SU-DHL-6 (cell line): ENCODE measurements at regions not wholly inside any gene's neighbourhood (a gene's known extent, or its start where the extent isn't known, plus 50 kb on each side); places are given as distances from the start of the nearest gene placed in this dataset.

ENCODE experiments used
- EZH2phosphoT487 ChIP-seq: fragments of 200-600 bp; sonication (generic), shearing (Covaris generic); conservative IDR thresholded peaks from 2 replicates; pipeline ENCODE4 v1.6.1; 2018; ENCODE audit warnings: mild to moderate bottlenecking, antibody characterized with exemption, low read length, moderate library complexity, mixed read lengths
- TF ChIP-seq, protein P1 (sequence below): fragments of 200-600 bp; sonication (generic); IDR thresholded peaks from one replicate; pipeline ENCODE4 v1.5.1; 2017; ENCODE audit warnings: antibody characterized with exemption, mild to moderate bottlenecking, low read length, moderate library complexity; ENCODE audit not compliant: insufficient read depth, poor library complexity, severe bottlenecking

DNA sequence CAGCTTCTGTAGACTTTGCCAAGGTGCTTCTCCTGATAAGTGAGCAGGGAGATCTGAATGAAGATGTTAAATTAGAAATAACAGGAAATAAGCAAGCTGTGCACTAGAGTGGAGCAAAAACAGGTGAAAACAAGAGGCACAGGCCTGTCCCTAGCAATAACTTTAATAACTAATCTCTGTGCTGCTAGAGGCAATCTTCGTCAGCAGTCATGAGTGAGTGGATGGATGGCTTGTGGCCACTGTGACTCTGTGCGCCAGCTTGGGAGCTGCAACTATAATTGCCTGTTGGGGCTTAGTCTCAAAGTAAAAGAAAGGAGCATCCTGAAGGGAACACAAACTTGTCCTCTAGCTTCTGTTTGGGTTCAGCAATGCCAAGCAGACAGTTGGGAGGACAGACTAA lies 240.3 kb downstream of the HHIPL2 start:
- TF ChIP-seq, protein P1, sequence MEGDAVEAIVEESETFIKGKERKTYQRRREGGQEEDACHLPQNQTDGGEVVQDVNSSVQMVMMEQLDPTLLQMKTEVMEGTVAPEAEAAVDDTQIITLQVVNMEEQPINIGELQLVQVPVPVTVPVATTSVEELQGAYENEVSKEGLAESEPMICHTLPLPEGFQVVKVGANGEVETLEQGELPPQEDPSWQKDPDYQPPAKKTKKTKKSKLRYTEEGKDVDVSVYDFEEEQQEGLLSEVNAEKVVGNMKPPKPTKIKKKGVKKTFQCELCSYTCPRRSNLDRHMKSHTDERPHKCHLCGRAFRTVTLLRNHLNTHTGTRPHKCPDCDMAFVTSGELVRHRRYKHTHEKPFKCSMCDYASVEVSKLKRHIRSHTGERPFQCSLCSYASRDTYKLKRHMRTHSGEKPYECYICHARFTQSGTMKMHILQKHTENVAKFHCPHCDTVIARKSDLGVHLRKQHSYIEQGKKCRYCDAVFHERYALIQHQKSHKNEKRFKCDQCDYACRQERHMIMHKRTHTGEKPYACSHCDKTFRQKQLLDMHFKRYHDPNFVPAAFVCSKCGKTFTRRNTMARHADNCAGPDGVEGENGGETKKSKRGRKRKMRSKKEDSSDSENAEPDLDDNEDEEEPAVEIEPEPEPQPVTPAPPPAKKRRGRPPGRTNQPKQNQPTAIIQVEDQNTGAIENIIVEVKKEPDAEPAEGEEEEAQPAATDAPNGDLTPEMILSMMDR = no peak
- no peak for TF ChIP-seq EZH2phosphoT487
